ENCODE measurements at regions not wholly inside any gene's neighbourhood (a gene's known extent, or its start where the extent isn't known, plus 50 kb on each side); places are given as distances from the start of the nearest gene placed in this dataset.
"Not testable (repeated sequence)": the region's sequence is repeated elsewhere in the genome, so short reads cannot be mapped to it uniquely, and the experiment has no call there.

- no peak for DNase-seq
Observed at GRCh38 chr11:106280036-106280435, 202.6 kb downstream of the AASDHPPT start.

DNA sequence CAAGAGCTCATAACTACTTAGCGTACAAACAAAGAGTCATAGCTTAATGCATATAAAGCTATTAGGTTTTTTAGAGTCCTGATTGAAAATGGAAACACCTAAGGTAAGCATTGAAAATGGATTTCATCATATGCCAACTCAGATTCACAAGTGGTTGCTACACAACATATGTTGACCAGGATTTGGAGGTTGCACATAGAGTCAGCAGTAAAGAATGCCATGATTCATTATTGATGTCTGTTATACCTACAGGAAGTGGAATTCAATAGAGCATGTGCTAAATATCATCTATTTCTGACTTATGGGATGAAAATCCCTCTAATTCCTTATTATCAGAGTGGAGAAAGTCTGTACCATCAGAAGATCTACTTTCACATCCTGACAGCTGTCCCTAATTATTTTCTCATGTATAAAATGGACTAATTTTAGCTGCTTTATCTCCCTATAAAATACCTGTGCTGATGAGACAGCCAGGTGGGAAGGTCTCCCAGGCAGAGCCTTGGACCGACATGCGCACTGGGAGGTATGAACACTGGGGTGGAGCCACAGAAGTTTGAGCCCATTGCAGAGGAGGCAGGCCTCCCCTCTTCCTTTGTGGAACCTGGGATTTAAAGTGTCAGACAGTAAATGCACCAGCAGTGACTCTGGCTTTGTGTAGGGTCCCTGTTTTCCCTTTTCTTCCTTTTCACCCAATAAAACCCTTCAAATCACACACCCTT, 204.2 kb downstream of the AASDHPPT start:
- DNase-seq = no peak

DNA sequence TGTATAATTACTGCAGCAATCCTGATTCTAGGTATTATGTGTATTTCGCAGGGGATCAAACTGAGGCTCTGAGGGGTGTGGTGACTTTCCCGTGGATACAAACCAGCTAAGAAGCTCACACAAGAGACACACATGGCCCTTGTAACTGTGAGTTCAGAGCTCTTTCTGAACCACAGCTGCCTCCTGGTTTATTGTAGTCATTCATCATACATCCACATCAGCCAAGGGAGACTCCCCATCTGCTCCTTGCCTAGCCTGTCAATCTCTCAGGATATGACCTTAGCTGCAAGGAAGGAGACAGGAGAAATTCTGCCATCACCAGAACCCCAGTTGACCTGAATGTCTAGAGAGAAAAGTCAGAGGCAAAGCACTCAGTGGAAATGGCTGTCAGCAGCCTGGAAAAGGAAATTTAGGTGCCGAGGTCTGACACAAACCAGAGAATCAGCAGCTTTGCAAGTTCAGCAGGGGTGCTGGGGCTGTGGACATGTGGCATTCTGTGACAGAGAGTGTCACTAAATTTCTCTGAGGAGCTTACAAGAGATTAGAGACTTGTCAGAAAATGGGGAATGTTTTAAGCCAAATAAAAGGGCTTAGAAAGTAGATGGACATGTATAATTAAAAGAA, 209.5 kb downstream of the AASDHPPT start:
- DNase-seq = no peak

DNA sequence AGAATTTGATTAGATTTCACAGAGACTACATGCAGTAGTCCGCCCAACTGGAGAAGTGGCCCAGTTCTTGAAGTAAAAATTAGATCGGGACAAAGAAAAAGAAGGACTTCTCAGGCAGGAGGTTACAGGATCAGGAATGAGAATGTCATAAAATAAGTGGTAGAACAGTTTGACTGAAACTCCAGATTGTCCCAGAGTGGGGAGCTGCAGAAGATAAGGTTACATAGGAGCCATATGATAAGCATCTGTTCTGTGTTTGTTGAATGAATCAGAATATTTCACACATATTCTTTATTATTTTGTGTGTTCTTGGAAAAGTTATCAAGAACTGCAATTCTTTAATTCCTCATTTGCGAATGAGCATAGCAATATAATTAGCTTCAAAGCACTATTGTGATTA, 210.6 kb downstream of the AASDHPPT start:
- no peak for DNase-seq

DNA sequence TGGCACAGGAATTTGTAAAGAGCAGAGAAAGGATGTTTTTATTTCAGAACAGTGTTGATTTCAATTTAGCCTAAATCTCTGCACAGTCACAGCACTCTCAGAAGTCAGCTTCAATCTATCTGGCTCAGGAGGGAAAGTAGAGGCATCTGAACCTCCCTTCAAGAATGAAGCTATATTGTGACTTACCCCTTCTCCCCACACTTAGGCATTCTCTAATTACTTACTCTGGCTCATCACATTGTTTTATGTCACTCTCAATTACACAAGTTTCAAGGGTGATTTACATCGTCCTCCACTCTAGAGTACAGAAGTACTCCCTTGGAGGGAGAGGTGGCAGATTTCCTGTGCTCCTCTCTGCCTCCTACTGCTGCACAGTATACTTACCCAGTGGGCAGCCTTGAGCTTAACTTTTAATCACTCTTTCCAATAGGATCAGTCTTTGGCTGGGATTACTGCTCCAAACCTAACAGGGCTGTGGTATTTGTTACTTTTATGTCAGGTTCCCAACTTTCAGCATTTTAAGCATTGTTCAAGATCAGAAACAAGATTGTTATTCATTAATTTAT, 211.4 kb downstream of the AASDHPPT start:
- no peak for DNase-seq

DNA sequence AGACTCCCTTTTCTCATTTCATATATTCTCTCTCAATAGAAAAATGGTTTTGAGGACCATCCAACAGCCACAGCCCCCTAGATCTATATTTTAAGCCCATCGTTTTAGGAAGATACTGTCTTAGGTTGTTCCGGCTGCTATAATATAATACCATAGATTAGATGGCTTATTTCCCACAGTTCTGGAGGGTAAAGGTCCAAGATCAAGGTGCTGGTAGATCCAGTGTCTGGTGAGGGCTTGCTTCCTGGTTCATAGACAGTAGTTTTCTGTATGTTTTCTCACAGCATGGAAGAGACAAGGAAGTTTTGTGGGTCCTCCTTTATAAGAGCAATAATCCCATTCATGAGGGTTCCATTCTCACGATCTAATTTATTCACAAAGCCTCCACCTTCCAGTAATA, 215.1 kb downstream of the AASDHPPT start:
- no peak for DNase-seq

GRCh38 chr11:106295974-106296373, 218.5 kb downstream of the AASDHPPT start:
- no peak for DNase-seq

DNA sequence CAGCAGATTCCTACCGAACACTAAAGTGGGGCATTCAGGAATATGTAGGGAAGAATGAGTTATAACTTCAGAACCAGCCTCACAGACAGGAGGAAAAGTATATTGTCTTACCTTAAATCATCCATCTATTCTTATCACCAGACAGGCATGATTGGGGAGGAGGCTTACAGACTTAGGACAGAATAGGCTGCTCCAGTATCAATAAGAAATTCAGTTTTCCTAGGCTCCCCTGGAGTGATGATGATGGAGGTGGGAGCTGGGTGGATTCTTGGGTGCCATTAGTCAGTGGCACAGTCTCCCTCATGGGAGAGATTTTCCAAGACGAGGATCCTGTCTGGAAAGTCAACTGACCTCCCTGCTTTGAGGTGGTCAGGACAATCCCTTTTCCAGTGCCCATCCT, 225.0 kb downstream of the AASDHPPT start:
- no peak for DNase-seq

- no peak for DNase-seq
Observed at GRCh38 chr11:106304274-106304673, 226.8 kb downstream of the AASDHPPT start.

- DNase-seq = no peak
Observed at GRCh38 chr11:106305458-106305857, 228.0 kb downstream of the AASDHPPT start.

GRCh38 chr11:106306942-106307341, 229.5 kb downstream of the AASDHPPT start:
- no peak for DNase-seq

DNA sequence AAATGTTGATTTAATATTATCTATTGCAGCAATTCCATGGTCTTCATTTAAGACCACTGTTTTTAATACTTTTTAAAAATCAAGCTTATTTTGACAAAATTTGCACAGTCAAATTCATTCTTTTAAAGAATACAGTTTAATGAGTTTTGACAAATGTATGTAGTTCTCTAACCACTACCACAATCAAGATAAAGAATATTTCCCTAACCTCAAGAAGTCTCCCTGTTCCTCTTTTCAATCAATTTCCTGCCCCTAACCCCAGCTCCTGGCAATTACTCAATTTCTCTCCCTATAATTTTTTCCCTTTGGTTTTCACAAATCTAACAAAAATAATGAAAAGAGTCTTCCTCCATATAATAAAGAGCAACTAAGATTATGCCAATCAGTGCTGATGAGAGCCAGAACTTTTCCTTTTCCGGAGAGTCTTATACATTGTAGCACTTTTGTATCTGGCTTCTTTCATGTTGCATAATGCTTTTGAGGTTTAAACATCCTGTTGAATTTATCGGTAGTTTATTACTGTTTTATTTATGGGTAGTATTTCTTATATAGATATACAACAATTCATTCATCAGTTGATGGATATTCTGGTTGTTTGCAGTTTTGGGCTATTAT, 231.7 kb downstream of the AASDHPPT start:
- no peak for DNase-seq

GRCh38 chr11:106311531-106312230, 234.2 kb downstream of the AASDHPPT start:
- DNase-seq = no peak

GRCh38 chr11:106317208-106317773, 239.8 kb downstream of the AASDHPPT start:
- not testable (repeated sequence) for DNase-seq

DNA sequence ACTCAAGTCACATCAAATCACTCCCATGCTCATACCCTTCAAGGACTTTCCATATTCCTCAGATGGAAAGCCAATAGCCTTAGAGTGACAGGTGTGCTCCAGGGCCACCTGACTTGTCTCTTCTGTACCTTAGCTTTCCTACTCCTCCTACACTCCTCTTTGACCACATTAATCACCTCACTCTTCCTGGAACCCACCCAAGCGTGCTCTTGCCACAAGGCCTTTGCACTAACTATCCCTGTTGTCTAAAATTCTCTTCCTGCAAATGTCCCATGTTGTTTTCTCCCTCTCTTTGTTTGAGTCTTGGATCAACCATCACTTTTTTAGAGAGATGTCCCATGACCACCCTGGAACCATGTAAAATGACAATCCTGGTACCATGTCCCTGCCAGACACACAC, 244.1 kb downstream of the AASDHPPT start:
- DNase-seq = no peak

GRCh38 chr11:106322106-106322505, 244.6 kb downstream of the AASDHPPT start:
- DNase-seq = no peak

GRCh38 chr11:106326087-106326486, 248.6 kb downstream of the AASDHPPT start:
- DNase-seq = no peak

DNA sequence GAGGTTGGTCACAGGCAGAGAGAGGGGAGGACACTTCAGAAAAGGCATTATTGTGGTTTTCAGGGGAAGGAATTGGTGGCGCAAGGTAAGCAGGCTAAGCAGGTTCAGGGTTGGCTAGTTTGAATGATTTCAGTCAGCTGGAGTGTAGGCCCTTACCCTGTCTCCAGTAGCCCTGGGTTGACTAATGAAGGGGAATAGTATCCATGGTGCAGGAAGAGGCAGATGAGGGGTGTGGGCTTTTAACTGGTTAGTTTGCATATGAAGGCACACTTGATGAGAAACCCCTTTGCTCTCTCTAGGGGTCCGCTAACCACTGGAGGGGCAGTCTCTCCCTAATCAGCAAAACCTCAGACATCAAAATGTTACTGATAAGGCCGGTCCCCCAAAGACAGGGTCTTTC, 249.7 kb downstream of the AASDHPPT start:
- DNase-seq = no peak

- DNase-seq = no peak
Observed at GRCh38 chr11:106327637-106328036, 250.2 kb downstream of the AASDHPPT start.

- DNase-seq = no peak
Observed at GRCh38 chr11:106329273-106330018, 252.0 kb downstream of the AASDHPPT start.

- DNase-seq = no peak
Observed at GRCh38 chr11:106331176-106331575, 253.7 kb downstream of the AASDHPPT start.

DNA sequence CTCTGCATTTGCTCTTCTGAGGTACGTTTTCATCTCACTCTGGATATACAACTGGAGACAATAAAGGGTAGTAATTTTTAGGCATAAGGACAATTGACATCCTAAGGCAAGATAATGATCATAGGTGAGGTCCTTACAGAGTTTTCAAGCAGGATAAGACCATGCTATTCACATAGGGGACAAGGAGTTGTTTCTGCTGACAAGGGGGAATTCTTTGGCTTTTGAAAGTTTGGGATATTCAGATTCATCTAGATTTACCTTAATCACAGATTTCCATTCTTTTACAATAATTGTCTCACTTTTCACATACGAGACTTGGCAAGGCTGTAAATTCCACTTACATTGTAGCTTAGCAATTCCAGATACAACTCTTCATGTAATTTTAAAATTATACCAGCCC, 256.2 kb downstream of the AASDHPPT start:
- DNase-seq = no peak
